HG03108 (cell line): ENCODE measurements at regions not wholly inside any gene's neighbourhood (a gene's known extent, or its start where the extent isn't known, plus 50 kb on each side); places are given as distances from the start of the nearest gene placed in this dataset.

ENCODE experiments used
- ATAC-seq: cut with Tn5 transposase; IDR thresholded peaks from one replicate; pipeline ENCODE4 v1.9.1; 2021; ENCODE audit warnings: moderate library complexity; ENCODE audit not compliant: unreplicated experiment

DNA sequence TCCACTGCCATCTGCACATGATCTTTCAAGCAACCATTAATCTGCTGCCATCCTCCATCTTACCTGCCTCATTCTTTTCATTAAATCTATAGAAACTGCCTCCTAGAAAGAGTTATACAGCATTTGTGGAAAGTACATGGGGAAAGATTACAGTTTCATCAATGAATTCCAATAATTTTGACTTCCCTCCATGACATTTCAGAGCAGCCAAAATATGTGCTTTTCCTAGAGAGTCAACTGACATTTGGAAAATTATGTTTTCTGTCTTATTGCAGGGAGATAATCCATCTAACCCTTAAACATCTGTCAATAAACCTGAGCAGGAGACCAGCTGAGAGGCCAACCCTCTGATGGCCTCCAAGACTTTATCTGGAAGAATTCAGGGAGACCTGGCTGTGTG lies 147.0 kb upstream of the CDH5 start:
- no peak for ATAC-seq

DNA sequence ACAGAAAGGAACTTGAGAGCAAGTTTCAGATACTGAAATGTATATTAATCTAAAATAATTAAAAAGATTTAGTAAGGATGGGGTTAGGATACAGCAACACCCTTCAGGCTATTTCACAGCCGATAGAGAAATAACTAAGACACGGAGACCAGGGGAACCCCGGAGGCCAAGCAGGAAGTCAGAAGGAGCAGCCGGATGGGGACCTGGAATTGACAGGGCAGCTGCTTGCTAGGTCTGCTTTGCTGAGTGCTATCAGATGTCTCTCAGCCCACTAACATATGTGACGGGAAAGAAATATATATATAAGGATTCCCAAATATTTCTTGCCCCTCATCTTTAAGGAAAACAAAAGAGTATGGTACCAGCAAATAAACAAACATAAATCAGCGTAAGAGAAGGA lies 154.1 kb upstream of the CDH5 start:
- ATAC-seq = no peak

DNA sequence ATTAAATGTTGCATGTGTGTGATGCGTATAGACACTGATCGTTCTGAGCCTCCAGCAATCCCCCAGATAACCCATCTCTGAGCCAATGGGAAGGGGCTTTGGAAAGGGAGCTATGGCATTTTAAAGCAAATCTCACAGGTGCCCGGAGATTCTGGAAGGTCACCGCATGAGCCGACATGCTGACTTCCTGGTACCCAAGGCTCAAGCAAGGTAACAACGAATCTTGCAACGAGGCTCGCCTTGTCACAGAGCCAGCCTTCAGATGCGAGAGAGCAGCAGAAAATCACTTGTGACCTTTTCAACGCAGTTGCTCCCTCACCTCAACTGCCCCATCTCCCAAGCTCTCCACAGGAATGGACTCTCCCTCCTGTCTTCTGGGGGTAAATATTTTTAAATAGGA lies 154.8 kb upstream of the CDH5 start:
- ATAC-seq = no peak

DNA sequence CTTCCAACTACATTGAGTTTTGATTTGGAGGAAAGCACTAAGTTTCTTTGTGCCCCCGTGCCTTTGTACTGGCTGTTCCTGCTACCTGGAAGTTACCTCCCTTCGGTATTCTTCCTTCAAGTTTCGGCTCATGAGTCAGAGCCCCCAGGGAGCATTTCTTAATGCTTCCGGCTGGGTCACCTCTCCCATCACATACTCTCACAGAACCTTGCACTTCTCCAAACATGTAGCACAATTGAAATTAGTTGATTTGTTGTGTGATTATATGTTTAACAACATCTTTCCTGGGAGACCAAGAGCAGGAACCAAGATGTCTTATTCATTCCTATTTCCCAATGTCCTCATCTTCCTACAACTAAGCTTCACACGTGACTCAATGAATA lies 158.6 kb upstream of the CDH5 start:
- ATAC-seq = no peak

DNA sequence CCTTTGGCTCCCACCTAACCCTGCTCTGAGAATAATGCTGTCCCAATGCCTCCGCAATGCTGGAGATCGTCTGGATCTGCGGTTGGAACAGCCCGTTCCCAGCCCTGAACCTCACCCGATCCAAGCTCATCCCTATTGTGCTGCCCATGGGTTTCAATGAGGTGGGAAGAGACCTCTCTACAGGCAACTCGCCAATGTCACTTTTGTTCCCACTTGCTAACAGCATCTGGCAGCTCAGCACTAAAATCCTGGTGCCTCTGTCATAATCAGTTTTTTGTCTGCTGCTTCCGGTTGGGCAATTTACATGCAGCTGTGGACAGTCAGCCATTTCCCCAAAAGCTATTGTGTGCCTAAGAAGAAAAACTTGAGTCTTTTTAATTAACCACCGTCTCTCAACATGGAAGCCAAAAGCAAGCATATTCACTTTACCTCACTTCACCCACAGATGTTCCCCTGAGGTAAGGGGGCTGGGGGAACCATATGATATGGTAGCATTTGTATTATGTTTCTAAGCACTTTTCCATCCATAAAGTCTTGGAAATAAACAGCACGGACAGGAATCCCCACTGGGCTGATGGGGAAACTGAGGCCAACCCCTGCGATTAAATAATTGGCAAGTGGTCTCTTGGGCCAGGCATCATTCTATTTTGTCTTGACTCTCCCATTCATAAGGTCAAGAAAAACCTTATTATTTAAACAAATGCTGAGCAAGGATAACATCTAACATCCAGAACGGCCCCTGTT lies 159.2 kb upstream of the CDH5 start:
- ATAC-seq = no peak

DNA sequence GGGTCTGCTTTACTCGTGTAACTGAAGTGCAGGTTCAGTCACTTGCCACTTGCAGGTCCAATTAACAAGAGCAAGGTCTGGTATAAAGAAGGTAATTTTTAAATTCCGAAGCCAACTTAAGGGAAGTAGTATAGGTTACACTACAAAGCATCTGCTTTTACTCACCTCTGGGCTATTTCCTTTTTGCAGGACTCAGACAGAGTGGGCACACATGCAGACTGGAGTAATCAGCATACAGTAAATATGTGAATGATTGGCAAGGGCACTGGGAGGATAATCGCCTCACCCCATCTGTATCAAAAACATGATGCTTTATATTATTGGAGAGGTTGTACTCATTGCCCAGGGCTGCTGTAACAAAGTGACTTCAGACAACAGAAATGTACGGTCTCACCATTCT lies 160.1 kb upstream of the CDH5 start:
- ATAC-seq = no peak

DNA sequence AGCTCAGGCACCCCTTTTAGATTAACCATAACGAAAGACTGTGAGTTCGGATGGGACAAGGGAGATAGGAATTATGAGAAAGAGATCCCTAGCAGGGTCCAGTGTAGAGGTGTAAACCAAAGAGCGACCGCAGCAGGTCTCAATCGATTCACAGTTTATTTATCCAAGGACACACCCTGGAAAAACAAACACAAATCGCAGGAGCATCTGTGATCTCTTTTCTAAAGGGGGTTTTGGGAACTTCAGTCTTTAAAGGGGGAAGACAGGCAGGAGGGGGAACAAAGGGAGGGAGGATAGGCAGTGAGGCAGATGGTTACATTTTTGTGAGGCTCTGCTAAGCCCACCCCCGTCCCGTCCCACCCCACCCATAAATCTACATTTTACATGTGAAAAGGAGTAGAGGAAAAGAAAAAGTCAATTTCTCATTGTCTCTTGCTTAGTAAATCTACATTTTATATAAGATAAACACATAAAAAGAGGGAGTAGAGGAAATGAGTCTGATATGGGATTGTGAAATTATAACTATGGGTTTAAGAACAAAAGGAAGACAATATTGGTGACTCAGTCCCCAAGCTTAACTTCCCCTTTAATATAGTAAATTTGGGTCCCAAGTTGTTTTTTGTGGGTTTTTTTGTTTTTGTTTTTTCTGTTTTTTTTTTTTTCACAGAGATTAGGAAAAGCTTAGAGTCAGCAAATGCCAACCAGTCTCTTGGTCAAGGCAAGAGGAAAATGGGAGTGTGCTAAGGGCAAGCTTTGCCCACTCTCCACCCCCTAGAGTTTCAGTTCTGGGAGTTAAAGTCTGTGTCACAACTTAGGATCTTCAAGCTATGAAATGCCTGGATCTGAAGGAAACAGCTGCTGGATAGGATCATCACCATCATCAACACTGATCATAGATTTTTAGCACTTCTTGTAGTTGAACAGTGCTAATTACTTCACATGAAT lies 160.9 kb upstream of the CDH5 start:
- ATAC-seq = no peak

DNA sequence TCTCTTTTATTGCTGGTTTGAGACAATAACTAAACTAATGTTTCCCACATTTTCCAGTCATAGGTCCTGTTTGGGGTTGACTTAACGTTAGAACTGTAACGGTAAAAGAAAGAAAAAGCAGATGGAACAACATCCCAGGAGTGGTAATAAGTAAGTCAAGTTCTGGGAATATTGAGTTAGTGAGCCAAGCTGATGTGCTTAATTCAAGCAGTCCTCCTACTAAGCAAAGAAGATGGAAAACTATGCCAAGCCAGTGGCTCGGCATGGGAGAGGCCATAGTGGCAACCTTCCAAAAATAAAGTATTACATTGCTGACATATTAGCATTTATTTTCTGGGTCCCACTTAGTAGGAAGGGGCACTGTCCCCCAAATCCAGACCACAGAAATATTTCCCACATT lies 161.7 kb upstream of the CDH5 start:
- no peak for ATAC-seq

DNA sequence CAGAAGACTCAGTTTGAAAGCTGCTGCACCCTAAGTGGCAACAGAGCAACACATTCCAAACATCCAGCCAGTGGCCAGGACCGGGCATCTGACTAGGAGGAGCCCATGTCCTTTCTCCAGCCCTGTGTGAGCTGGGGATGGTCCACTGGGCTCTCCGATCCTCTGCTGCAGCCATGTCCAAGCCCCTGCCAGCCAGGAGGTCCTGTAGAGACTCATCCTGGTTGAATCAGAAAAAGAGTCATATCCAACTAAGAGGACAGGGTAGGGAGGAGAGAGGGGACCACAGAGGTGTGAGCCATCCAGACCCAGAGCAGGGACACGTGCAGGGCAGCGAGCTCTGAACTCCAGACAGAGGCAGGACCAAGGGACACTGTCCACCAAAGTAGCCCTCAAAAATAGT lies 163.0 kb upstream of the CDH5 start:
- no peak for ATAC-seq

DNA sequence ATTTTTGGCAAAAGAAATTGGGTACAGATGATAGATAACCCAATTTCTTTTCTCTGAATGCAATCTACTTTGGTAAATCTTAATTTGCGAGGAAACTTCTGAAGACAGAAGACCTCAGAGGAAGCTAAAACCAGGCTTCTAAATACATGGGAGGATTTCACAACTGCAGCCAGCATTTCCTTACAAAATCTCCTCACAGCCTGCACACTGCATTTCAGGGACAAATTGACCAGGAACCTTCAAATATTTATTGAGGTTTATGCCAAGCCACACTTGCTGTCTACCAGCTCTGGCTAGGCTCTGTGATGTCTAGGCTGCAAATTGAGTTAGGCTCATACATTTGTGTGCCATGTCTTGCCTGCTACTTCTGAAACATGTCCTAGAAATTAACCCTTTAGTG lies 167.3 kb upstream of the CDH5 start:
- ATAC-seq = no peak

DNA sequence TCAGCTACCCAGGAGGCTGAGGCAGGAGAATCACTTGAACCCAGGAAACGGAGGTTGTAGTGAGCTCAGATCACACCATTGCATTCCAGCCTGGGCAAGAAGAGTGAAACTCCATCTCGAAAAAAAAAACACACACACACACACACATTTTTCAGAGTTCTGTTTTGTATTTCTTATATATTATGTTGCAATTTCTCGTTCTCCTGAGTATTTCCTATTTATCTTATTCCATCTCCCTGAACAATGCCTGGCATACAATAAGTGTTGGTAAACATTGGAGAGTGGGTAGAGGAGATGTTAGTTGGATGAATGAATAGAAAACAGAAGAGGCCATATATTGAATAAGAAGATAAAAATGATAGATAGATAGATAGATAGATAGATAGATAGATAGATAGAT lies 167.8 kb upstream of the CDH5 start:
- no peak for ATAC-seq

DNA sequence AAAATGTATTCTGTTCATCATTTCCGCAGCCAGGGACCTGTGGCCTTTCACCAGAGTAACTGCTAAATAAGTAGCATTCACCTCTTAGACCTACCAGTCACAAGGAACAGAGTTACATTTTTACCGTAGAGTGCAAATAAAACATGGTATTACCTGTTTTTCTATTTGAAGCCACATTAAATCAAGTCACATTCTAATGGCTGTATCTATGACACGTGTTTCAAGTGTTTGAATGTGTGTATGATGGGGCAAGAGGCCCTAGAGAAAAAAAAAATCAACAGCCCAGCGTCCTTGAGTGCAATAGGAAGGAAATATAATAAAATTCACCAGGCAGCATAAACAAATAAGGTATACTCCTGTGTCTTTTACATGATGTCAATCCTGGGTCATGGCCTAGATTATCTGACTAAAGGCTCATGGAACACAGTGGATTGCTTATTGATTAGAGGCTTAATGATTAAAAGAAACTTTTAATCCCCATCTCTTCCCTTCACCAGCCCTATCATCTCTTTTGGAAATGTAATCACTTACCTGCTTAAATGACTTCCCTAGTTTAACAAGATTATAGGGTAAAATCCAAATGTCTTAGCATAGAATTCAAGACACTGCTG lies 168.7 kb upstream of the CDH5 start:
- ATAC-seq = no peak

DNA sequence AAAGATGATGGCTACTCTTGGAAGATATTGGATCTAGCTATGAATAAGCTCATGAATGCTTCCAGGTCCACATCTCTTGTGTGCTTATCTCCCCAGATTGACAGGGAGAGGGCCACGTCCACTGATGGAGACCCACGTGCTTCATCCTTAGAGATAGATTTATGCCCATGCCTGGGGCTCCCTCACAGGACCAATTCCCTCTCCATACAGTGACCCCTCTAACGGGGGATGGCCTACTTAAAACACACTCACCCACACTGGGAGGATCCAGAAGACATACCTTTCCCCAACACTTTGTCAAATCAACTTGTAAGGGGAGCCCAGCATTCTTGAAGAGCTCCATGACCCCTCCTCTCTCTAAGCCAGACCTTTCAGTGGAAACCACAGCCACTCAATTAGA lies 169.7 kb upstream of the CDH5 start:
- ATAC-seq = no peak

DNA sequence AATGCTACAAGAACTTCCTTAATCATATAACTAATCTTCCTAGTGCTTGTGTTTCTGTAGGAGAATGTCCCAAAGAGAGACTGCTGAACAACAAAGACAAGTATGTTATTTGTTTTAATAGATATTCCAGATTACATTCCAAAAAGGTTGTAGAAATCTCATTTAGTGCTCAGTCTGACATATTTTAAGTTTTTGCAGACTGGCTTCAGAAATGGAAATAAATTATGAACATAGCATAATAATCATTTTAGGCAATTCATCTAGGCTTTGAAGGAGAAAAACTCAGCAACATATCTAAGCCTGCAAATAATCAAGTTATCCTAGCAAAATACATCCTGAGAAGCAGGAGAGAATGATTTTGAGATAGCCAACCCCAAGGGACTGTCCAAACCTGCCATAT lies 171.6 kb upstream of the CDH5 start:
- ATAC-seq = no peak

DNA sequence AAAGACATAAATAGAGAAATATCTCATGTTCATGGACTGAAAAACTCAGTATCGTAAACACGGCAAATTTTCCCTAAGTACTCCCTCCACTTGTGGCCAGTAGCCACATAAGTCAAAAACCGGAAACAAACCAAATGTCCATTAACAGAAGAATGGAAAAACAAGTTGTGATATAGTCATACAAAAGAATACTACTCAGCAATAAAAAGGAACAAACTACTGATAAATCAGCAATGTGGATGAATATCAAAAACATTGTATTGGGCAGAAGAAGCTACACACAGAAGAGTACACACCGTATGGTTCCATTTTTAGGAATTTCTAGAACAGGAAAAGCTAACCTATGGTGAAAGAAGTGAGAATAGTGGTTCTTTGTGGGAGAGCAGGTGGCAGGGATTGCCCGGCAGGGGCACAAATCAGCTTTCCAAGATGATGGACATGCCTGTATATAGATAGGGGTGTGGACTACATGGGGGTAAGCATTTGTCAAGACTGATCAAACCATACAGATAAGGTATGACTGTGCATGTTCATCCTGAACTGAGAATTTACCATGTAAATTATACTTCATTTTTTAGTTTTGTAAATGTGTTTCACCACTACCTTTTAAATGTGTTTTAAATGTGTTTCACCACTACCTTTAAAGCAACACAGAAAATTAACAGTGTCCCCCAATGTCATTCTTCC lies 172.8 kb upstream of the CDH5 start:
- no peak for ATAC-seq

DNA sequence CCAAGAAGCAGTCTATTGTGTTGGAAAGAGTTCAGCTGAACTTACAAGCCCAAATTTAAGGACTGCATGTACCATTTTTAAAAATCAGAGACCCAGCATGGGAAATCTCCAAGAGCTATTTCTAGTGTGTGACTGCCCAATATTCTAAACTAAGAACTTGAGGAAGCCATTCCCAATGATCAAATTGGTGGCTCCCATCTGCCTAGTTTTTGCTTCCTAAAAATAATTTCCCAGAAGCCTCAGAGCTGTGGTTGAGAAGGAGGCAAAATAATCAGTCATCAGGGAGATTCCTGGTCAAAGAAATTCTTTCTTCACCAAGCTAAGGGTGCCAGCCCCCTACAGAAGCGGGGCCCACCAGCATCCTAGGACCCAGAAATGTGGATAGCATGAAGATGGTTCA lies 176.1 kb upstream of the CDH5 start:
- no peak for ATAC-seq

DNA sequence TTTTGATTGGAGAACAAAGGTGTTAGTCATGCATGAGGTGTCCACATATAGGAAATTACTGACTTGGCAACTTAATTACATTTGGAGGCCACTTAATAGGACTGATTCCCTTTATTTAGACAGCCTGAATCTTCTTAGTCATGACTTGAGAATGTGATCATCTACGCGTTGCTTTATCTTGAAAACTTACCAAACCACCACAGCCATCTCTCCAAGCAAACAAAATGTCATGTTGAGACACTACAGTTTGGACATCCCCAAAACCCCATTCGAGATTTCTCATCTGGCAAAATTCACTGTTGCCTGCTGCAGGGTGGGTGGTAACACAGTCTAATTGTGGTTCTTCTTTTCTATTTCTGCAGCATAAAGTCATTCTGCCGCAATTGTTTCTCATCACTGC lies 176.5 kb upstream of the CDH5 start:
- ATAC-seq = no peak

DNA sequence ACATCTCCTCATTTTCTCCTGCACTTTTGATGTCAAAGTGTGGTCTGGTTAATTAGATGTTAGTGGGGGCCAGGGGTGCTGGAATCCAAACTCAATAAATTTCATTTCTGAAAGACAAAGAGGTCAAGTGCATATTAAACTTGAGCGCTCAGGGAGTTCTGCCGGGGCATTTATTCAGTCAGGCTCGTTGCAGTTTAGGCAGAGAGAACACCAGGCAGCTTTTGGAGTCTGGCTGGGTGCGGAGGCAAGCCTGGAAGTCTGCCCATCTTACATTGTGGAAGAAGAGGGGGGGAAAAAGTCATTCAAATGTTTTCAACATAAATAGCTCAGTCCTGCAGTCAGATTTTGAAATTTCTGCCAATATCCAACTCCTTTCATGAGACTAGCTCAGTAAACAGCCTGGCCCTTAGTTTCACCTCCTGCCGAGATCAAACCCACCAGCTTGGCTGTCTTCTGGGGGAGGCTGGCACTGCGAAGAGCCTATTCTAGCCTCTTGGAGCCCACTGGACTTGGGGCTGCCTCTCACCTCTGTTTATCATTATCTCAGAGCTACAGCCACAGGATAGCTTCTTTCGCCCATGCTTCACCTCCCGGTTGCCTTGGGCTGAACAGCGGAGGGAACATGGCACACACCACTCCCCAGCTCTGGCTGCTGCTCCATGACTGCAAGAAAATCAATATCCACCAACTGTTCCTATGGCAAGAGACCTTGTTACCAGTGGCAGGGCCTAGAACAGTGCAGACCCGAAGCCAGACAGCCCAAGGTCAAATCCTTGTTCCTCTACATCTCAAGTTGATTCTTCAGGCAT lies 177.4 kb upstream of the CDH5 start:
- ATAC-seq = no peak

DNA sequence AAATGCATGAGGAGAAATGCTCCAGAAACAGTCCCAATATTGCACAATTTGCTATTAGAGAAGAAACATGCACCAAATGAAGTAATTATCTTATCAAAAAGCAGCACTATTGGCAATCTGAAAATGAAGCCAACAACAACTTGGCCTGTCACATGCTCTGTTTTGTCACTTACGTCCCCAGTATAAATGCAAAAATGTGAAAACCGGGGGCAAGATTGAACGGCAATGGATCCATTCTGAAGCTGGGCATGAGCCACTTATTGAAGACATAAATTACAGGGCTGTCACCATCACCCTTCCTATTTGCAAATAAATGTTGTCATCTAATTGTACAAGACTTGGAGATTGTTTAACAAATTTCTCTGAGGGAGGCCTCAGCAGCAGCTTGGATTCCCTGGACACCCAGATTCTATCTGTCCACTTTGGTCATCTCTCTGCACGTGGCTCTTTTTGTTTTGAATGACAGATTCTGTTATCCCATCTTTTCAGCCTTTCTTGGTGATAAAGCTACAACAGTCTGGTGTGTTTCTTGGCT lies 180.2 kb upstream of the CDH5 start:
- ATAC-seq = no peak

DNA sequence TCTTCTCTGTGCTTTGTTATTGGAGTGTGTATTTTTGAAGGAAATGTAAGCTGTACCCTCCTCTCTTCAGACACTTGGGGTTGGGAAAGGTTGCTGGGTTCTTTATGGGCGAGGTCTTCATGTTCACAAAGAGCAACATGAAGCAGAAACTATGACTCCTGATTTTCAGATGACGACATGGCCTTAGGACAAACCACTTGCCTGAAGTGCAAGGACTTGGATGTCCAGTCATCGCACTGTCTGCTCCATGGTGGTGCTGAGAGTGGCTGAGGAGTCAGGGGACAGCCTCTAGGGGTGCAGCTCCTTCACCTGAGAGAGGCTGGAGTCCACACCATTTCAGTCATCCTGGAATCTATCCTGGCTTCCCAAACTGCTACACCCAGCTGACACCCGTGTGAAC lies 183.9 kb upstream of the CDH5 start:
- no peak for ATAC-seq
